Breast epithelium (tissue), 3 donors: ENCODE measurements at regions not wholly inside any gene's neighbourhood (a gene's known extent, or its start where the extent isn't known, plus 50 kb on each side); places are given as distances from the start of the nearest gene placed in this dataset.
"Not testable (repeated sequence)": the region's sequence is repeated elsewhere in the genome, so short reads cannot be mapped to it uniquely, and the experiment has no call there.

Experiments
- POLR2A ChIP-seq: fragments of 450-650 bp; IDR thresholded peaks from one replicate; pipeline ENCODE4 v1.6.1; 2016; ENCODE audit warnings: antibody characterized with exemption, mild to moderate bottlenecking, moderate library complexity
- TF ChIP-seq, protein P1 (sequence below), 3 donors: fragments of 450-650 bp; IDR thresholded peaks; one replicate each; pipeline ENCODE4 v1.5.1; 2016 to 2017; ENCODE audit warnings: antibody characterized with exemption in 3 of 3, mild to moderate bottlenecking in 3 of 3, moderate library complexity in 3 of 3

DNA sequence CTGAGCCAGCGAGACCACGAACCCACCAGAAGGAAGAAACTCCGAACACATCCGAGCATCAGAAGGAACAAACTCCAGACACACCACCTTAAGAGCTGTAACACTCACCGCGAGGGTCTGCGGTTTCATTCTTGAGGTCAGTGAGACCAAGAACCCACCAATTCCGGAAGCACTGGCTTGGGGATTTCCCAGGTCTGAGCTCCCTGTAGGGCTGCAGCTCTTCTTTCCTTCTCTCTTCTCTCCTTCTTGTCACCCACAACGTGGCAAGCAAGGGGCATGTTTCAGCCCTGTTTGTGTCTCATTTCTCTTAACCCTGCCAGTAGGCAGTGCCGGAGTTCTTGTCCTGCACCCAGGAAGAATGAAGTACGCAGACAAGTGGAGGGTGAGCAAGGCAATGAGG lies 713.0 kb downstream of the CDH9 start:
- TF ChIP-seq, protein P1, sequence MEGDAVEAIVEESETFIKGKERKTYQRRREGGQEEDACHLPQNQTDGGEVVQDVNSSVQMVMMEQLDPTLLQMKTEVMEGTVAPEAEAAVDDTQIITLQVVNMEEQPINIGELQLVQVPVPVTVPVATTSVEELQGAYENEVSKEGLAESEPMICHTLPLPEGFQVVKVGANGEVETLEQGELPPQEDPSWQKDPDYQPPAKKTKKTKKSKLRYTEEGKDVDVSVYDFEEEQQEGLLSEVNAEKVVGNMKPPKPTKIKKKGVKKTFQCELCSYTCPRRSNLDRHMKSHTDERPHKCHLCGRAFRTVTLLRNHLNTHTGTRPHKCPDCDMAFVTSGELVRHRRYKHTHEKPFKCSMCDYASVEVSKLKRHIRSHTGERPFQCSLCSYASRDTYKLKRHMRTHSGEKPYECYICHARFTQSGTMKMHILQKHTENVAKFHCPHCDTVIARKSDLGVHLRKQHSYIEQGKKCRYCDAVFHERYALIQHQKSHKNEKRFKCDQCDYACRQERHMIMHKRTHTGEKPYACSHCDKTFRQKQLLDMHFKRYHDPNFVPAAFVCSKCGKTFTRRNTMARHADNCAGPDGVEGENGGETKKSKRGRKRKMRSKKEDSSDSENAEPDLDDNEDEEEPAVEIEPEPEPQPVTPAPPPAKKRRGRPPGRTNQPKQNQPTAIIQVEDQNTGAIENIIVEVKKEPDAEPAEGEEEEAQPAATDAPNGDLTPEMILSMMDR (IDR thresholded peaks at IDR 0.05), result not testable (repeated sequence)
- TF ChIP-seq POLR2A, result not testable (repeated sequence)
